ENCODE measurements at regions not wholly inside any gene's neighbourhood (a gene's known extent, or its start where the extent isn't known, plus 50 kb on each side); places are given as distances from the start of the nearest gene placed in this dataset.

DNA sequence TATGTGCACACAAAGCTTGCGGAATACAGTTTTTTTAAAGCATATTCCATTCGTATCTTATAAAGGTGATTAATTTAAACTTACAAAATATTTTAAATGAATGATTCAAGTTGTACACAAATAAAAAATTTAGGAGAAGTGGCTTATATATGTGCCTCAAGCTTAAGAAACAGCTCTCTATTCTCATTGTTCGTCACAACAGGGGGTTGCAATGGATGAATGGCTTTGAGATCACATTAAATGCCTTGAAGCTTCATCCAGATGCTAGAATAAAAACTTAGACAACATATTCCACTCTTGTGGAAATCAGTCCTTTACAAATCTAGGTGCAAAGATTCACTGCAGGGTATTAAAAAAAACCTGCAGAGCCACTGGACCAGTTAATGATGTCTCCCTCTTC lies 303.9 kb upstream of the LRFN5 start:
- DNase-seq (ENCODE audit: low spot score) (no peak), ATAC-seq (ENCODE audit: low FRiP score) (no peak)
- TF ChIP-seq CTCF (IDR thresholded peaks at IDR 0.05) = no peak

- no peak for ATAC-seq (ENCODE audit: low FRiP score)
- DNase-seq (ENCODE audit: low spot score) = no peak
- TF ChIP-seq CTCF (IDR thresholded peaks at IDR 0.05) = no peak
Measured at GRCh38 chr14:41299924-41300323, 306.8 kb upstream of the LRFN5 start.

DNA sequence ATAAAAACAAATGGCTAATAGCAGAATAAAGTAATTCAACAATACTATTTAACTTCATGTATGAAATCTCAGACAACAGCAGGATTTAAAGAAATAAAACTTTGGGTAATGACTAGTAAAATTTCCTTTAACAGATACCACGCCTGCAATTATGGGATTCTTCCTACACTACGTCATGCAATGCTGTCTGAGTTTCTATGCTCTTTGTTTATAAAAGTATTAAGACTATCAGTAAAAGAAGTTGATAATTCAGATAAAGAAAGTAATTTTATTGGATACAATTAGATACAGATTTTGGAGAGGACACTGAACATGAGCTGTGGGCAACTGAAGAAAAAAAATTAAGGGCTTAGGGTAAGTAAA lies 308.4 kb upstream of the LRFN5 start:
- TF ChIP-seq CTCF (IDR thresholded peaks at IDR 0.05) = no peak
- DNase-seq (ENCODE audit: low spot score) (no peak), ATAC-seq (ENCODE audit: low FRiP score) (no peak)

GRCh38 chr14:41297576-41298327 lies 308.9 kb upstream of the LRFN5 start:
- DNase-seq (ENCODE audit: low spot score) = no peak
- no peak for ATAC-seq (ENCODE audit: low FRiP score)
- TF ChIP-seq CTCF (IDR thresholded peaks at IDR 0.05) = no peak

DNA sequence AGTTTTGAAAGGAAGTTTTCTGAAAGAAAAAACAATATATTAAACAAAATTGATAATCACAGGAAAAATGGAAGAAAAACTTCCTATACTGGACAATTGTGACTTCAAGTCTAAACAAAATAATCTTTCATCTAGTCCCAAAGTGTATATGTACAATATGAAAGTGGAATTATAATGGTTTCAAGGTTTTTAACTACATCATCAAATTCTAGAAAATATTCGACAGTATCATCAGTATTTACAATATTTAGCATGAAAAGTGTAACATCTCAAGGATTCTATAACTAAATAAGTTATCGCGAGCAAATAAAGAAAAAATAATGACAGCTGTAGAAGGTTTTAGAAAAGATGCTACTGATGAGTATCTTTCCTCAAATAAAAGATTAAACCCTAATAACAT lies 310.9 kb upstream of the LRFN5 start:
- DNase-seq (ENCODE audit: low spot score) = no peak
- TF ChIP-seq CTCF (IDR thresholded peaks at IDR 0.05) = no peak
- ATAC-seq (ENCODE audit: low FRiP score) = no peak

- DNase-seq (ENCODE audit: low spot score) (no peak), ATAC-seq (ENCODE audit: low FRiP score) (no peak)
- no peak for TF ChIP-seq CTCF (IDR thresholded peaks at IDR 0.05)
Measured at GRCh38 chr14:41289025-41289424, 317.7 kb upstream of the LRFN5 start.

- no peak for ATAC-seq (ENCODE audit: low FRiP score)
- TF ChIP-seq CTCF (IDR thresholded peaks at IDR 0.05) = no peak
- peak; percentile 44 for DNase-seq (ENCODE audit: low spot score)
Measured at GRCh38 chr14:41285186-41285748, 321.4 kb upstream of the LRFN5 start.
